ENCODE measurements at regions not wholly inside any gene's neighbourhood (a gene's known extent, or its start where the extent isn't known, plus 50 kb on each side); places are given as distances from the start of the nearest gene placed in this dataset.

- intact Hi-C loops (cut with DNase I, micrococcal nuclease) = no loop called here
- ATAC-seq = no peak
- no peak for DNase-seq
Measured at GRCh38 chr14:30786701-30787100, 87.7 kb upstream of the COCH start.

- intact Hi-C loops (cut with DNase I, micrococcal nuclease) = no loop called here
- DNase-seq (no peak), ATAC-seq (no peak)
Measured at GRCh38 chr14:30790827-30791226, 83.5 kb upstream of the COCH start.

- intact Hi-C loops (cut with DNase I, micrococcal nuclease) = no loop called here
- ATAC-seq (peak; percentile 59), DNase-seq (no peak)
Measured at GRCh38 chr14:30791522-30792351, 82.6 kb upstream of the COCH start.

- DNase-seq = no peak
- intact Hi-C loops (cut with DNase I, micrococcal nuclease) = no loop called here
- ATAC-seq = no peak
Measured at GRCh38 chr14:30796707-30797106, 77.7 kb upstream of the COCH start.

GRCh38 chr14:30798516-30798915, 75.8 kb upstream of the COCH start:
- intact Hi-C loops (cut with DNase I, micrococcal nuclease) = no loop called here
- DNase-seq (no peak), ATAC-seq (no peak)

GRCh38 chr14:30798961-30799360, 75.4 kb upstream of the COCH start:
- no peak for ATAC-seq
- intact Hi-C loops (cut with DNase I, micrococcal nuclease) = no loop called here
- DNase-seq = no peak

- intact Hi-C loops (cut with DNase I, micrococcal nuclease) = no loop called here
- DNase-seq (no peak), ATAC-seq (no peak)
Measured at GRCh38 chr14:30799933-30800332, 74.4 kb upstream of the COCH start.

- DNase-seq (peak in 1 of 2 donors; percentile 11), ATAC-seq (peak; percentile 98)
- intact Hi-C loops (cut with DNase I, micrococcal nuclease) = no loop called here
Measured at GRCh38 chr14:30803185-30803584, 71.2 kb upstream of the COCH start.

- no peak for DNase-seq
- intact Hi-C loops (cut with DNase I, micrococcal nuclease) = no loop called here
- no peak for ATAC-seq
Measured at GRCh38 chr14:30805284-30805683, 69.1 kb upstream of the COCH start.

GRCh38 chr14:30808576-30808975, 65.8 kb upstream of the COCH start:
- no peak for DNase-seq
- no peak for ATAC-seq
- intact Hi-C loops (cut with DNase I, micrococcal nuclease) = no loop called here

- no peak for DNase-seq
- ATAC-seq = no peak
- intact Hi-C loops (cut with DNase I, micrococcal nuclease) = no loop called here
Measured at GRCh38 chr14:30813216-30813615, 61.1 kb upstream of the COCH start.

- ATAC-seq = no peak
- intact Hi-C loops (cut with DNase I, micrococcal nuclease) = no loop called here
- DNase-seq = no peak
Measured at GRCh38 chr14:30820674-30821073, 53.7 kb upstream of the COCH start.

- DNase-seq (peak in 1 of 2 donors; percentile 9), ATAC-seq (peak; percentile 98)
- intact Hi-C loops (cut with DNase I, micrococcal nuclease) = no loop called here
Measured at GRCh38 chr14:30822080-30822571, 52.2 kb upstream of the COCH start.

Measured in left colon (tissue), 2 donors.